ENCODE measurements at regions not wholly inside any gene's neighbourhood (a gene's known extent, or its start where the extent isn't known, plus 50 kb on each side); places are given as distances from the start of the nearest gene placed in this dataset.

- no peaks in the 10 kb centered on the region for H3K27me3 ChIP-seq (ENCODE audit: control insufficient read depth, insufficient read depth, low read length)
- no peak for TF ChIP-seq CTCF (IDR thresholded peaks at IDR 0.05; ENCODE audit: borderline replicate concordance, extremely low read depth, insufficient read depth)
- FAIRE-seq (no peak), DNase-seq (no peak)
- intact Hi-C loops (cut with DNase I) = no loop called here
- H3K4me1 ChIP-seq (ENCODE audit: control insufficient read depth in 2 of 3, insufficient read depth in 2 of 3, low read depth in 1 of 3, low read length in 3 of 3) = no peaks in the 10 kb centered on the region
- no peak overlapping the region for H3K4me3 ChIP-seq (ENCODE audit: low read length in 3 of 3)
- no peaks in the 10 kb centered on the region for H3K36me3 ChIP-seq (ENCODE audit: control insufficient read depth in 2 of 3, insufficient read depth in 3 of 3, low read length in 3 of 3)
- H3K9ac ChIP-seq (ENCODE audit: low read length in 3 of 3) = no peak overlapping the region
- H3K9me3 ChIP-seq (ENCODE audit: control insufficient read depth in 2 of 3, insufficient read depth in 1 of 3, low read length in 3 of 3) = no peaks in the 10 kb centered on the region
- H3K27ac ChIP-seq (ENCODE audit: low read depth in 2 of 2, low read length in 2 of 2) = no peak overlapping the region
These were observed 1028.8 kb downstream of the ADGRL2 start for GRCh38 chr1:82829527-82829926.

- no peak for FAIRE-seq
- no peak overlapping the region for H3K27ac ChIP-seq (ENCODE audit: low read depth in 2 of 2, low read length in 2 of 2)
These were observed 1023.1 kb downstream of the ADGRL2 start for GRCh38 chr1:82823876-82824275.

GRCh38 chr1:82820816-82821215 is 1020.1 kb downstream of the ADGRL2 start:
- no peak overlapping the region for H3K4me3 ChIP-seq (ENCODE audit: low read length in 3 of 3)
- FAIRE-seq = no peak
- H3K9ac ChIP-seq (ENCODE audit: low read length in 3 of 3) = no peak overlapping the region
- no peaks in the 10 kb centered on the region for H3K9me3 ChIP-seq (ENCODE audit: control insufficient read depth in 2 of 3, insufficient read depth in 1 of 3, low read length in 3 of 3)
- H3K27ac ChIP-seq (ENCODE audit: low read depth in 2 of 2, low read length in 2 of 2) = no peak overlapping the region
- H3K27me3 ChIP-seq (ENCODE audit: control insufficient read depth, insufficient read depth, low read length) = no peaks in the 10 kb centered on the region
- no peak for DNase-seq
- TF ChIP-seq CTCF (IDR thresholded peaks at IDR 0.05; ENCODE audit: borderline replicate concordance, extremely low read depth, insufficient read depth) = no peak
- intact Hi-C loops (cut with DNase I) = no loop called here
- H3K36me3 ChIP-seq (ENCODE audit: control insufficient read depth in 2 of 3, insufficient read depth in 3 of 3, low read length in 3 of 3) = no peaks in the 10 kb centered on the region
- no peaks in the 10 kb centered on the region for H3K4me1 ChIP-seq (ENCODE audit: control insufficient read depth in 2 of 3, insufficient read depth in 2 of 3, low read depth in 1 of 3, low read length in 3 of 3)

More at GRCh38 chr1:82823876-82824275, 1023.1 kb downstream of the ADGRL2 start:
- intact Hi-C loops (cut with DNase I) = no loop called here
- TF ChIP-seq CTCF (IDR thresholded peaks at IDR 0.05; ENCODE audit: borderline replicate concordance, extremely low read depth, insufficient read depth) = no peak
- no peaks in the 10 kb centered on the region for H3K27me3 ChIP-seq (ENCODE audit: control insufficient read depth, insufficient read depth, low read length)
- H3K9ac ChIP-seq (ENCODE audit: low read length in 3 of 3) = no peak overlapping the region
- no peaks in the 10 kb centered on the region for H3K4me1 ChIP-seq (ENCODE audit: control insufficient read depth in 2 of 3, insufficient read depth in 2 of 3, low read depth in 1 of 3, low read length in 3 of 3)
- no peak overlapping the region for H3K4me3 ChIP-seq (ENCODE audit: low read length in 3 of 3)
- H3K9me3 ChIP-seq (ENCODE audit: control insufficient read depth in 2 of 3, insufficient read depth in 1 of 3, low read length in 3 of 3) = no peaks in the 10 kb centered on the region
- DNase-seq = peak in 2 of 5 donors; percentile 25 to 40
- no peaks in the 10 kb centered on the region for H3K36me3 ChIP-seq (ENCODE audit: control insufficient read depth in 2 of 3, insufficient read depth in 3 of 3, low read length in 3 of 3)

GRCh38 chr1:82819234-82819633 is 1018.5 kb downstream of the ADGRL2 start:
- H3K9me3 ChIP-seq (ENCODE audit: control insufficient read depth in 2 of 3, insufficient read depth in 1 of 3, low read length in 3 of 3) = no peaks in the 10 kb centered on the region
- intact Hi-C loops (cut with DNase I) = no loop called here
- H3K9ac ChIP-seq (ENCODE audit: low read length in 3 of 3) = no peak overlapping the region
- DNase-seq (peak in 2 of 5 donors; percentile 26 to 42), FAIRE-seq (no peak)
- no peak for TF ChIP-seq CTCF (IDR thresholded peaks at IDR 0.05; ENCODE audit: borderline replicate concordance, extremely low read depth, insufficient read depth)
- no peak overlapping the region for H3K27ac ChIP-seq (ENCODE audit: low read depth in 2 of 2, low read length in 2 of 2)
- no peaks in the 10 kb centered on the region for H3K4me1 ChIP-seq (ENCODE audit: control insufficient read depth in 2 of 3, insufficient read depth in 2 of 3, low read depth in 1 of 3, low read length in 3 of 3)
- H3K4me3 ChIP-seq (ENCODE audit: low read length in 3 of 3) = no peak overlapping the region
- no peaks in the 10 kb centered on the region for H3K36me3 ChIP-seq (ENCODE audit: control insufficient read depth in 2 of 3, insufficient read depth in 3 of 3, low read length in 3 of 3)
- no peaks in the 10 kb centered on the region for H3K27me3 ChIP-seq (ENCODE audit: control insufficient read depth, insufficient read depth, low read length)
